SK-N-SH (cell line): ENCODE measurements at regions not wholly inside any gene's neighbourhood (a gene's known extent, or its start where the extent isn't known, plus 50 kb on each side); places are given as distances from the start of the nearest gene placed in this dataset.

Source experiments
- CTCF ChIA-PET: fragments of 300-600, 350-600 bp; formaldehyde crosslinking; extraction: SDS; loops from one replicate; lab custom pipeline; 2021; lab: Yijun Ruan, JAX
- POLR2A ChIA-PET: fragments of 350-600 bp; sonication (Branson Sonifier 250); formaldehyde crosslinking; extraction: SDS; loops from one replicate; lab custom pipeline; 2020; ENCODE audit warnings: antibody characterized with exemption, inconsistent platforms; lab: Yijun Ruan, JAX
- DNase-seq: peaks from one replicate; pipeline ENCODE4 v3.0.0; 2012
- H2AFZ ChIP-seq: fragments of 200-600 bp; sonication (generic); 2 replicates; pipeline ENCODE4 v1.8.1; 2016; ENCODE audit warnings: antibody characterized with exemption, mild to moderate bottlenecking, low read depth
- H3F3A ChIP-seq: fragments of 200-600 bp; sonication (generic); replicated peaks from 2 replicates; pipeline ENCODE3; 2016; ENCODE audit warnings: antibody characterized with exemption, mild to moderate bottlenecking; ENCODE audit not compliant: insufficient read depth
- H3K27ac ChIP-seq, 2 experiments: fragments of 200-500 bp in 1 of 2; fragments of 200-600 bp in 1 of 2; sonication (Bioruptor generic) in 1 of 2; sonication (generic), shearing (Covaris generic) in 1 of 2; 2 replicates each; pipeline versions ENCODE4 v1.5.1 to v1.6.1; 2014 to 2016; ENCODE audit warnings: low read depth in 2 of 2, inconsistent platforms in 1 of 2, low read length in 1 of 2, mild to moderate bottlenecking in 1 of 2, mixed read lengths in 1 of 2
- H3K27me3 ChIP-seq: fragments of 200-600 bp; sonication (generic), shearing (Covaris generic); 2 replicates; pipeline ENCODE4 v1.6.1; 2016; ENCODE audit warnings: mixed run types; ENCODE audit not compliant: insufficient read depth
- H3K36me3 ChIP-seq, 2 experiments: fragments of 200-500 bp in 1 of 2; fragments of 200-600 bp in 1 of 2; sonication (Bioruptor generic) in 1 of 2; sonication (generic) in 1 of 2; replicated peaks in 1 of 2; 2 replicates each; pipeline versions ENCODE3 to v1.5.1; 2014 to 2016; ENCODE audit warnings: low read length in 1 of 2, mild to moderate bottlenecking in 1 of 2; ENCODE audit not compliant: insufficient read depth in 2 of 2, control insufficient read depth in 1 of 2
- H3K4me1 ChIP-seq, 2 experiments: fragments of 200-500 bp in 1 of 2; fragments of 200-600 bp in 1 of 2; sonication (Bioruptor generic) in 1 of 2; sonication (generic), shearing (Covaris generic) in 1 of 2; 2 replicates each; pipeline versions ENCODE4 v1.5.1 to v1.6.1; 2014 to 2016; ENCODE audit warnings: low read depth in 1 of 2, low read length in 1 of 2, mixed run types in 1 of 2; ENCODE audit not compliant: insufficient read depth in 2 of 2, control insufficient read depth in 1 of 2
- H3K4me2 ChIP-seq: fragments of 200-600 bp; sonication (generic), shearing (Covaris generic); 2 replicates; pipeline ENCODE4 v1.6.1; 2017; ENCODE audit warnings: mixed run types
- H3K4me3 ChIP-seq, 2 experiments: fragments of 200-500 bp in 1 of 2; fragments of 200-600 bp in 1 of 2; sonication (Bioruptor generic) in 1 of 2; sonication (generic), shearing (Covaris generic) in 1 of 2; 2 replicates each; pipeline versions ENCODE4 v1.5.1 to v1.8.1; 2014 to 2016; ENCODE audit warnings: low read depth in 2 of 2, inconsistent platforms in 1 of 2, low read length in 1 of 2, mild to moderate bottlenecking in 1 of 2, mixed read lengths in 1 of 2, moderate library complexity in 1 of 2
- H3K79me2 ChIP-seq: fragments of 200-600 bp; sonication (generic); 2 replicates; pipeline ENCODE4 v1.8.1; 2017; ENCODE audit warnings: mild to moderate bottlenecking; ENCODE audit not compliant: insufficient read depth
- H3K9ac ChIP-seq: fragments of 200-600 bp; sonication (generic); 2 replicates; pipeline ENCODE4 v1.6.1; 2017; ENCODE audit warnings: mixed run types
- H3K9me2 ChIP-seq: fragments of 200-600 bp; sonication (generic); 2 replicates; pipeline ENCODE4 v1.6.1; 2017; ENCODE audit warnings: mixed run types
- H3K9me3 ChIP-seq: fragments of 200-600 bp; sonication (generic); 2 replicates; pipeline ENCODE4 v1.6.1; 2017; ENCODE audit warnings: mixed run types, mild to moderate bottlenecking, moderate library complexity
- H4K20me1 ChIP-seq: fragments of 200-600 bp; sonication (generic); 2 replicates; pipeline ENCODE4 v1.6.1; 2017; ENCODE audit warnings: mild to moderate bottlenecking, mixed run types; ENCODE audit not compliant: insufficient read depth
- JUND ChIP-seq: IDR thresholded peaks from 2 replicates; pipeline ENCODE4 v1.4.0; 2012
- RCOR1 ChIP-seq: fragments of 150-350 bp; IDR thresholded peaks from 2 replicates; pipeline ENCODE4 v1.6.1; 2017; ENCODE audit warnings: antibody characterized with exemption, low read length
- SIN3A ChIP-seq: IDR thresholded peaks from 2 replicates; pipeline ENCODE4 v1.6.1; 2012; ENCODE audit warnings: low read depth, mild to moderate bottlenecking, low read length, moderate library complexity, borderline replicate concordance
- TAF1 ChIP-seq: IDR thresholded peaks from 2 replicates; pipeline ENCODE4 v1.6.1; 2012; ENCODE audit warnings: low read depth, mild to moderate bottlenecking, low read length, moderate library complexity, borderline replicate concordance
- TCF12 ChIP-seq: IDR thresholded peaks from 2 replicates; pipeline ENCODE4 v1.4.0; 2012
- TEAD4 ChIP-seq: IDR thresholded peaks from 2 replicates; pipeline ENCODE4 v1.4.0; 2012; ENCODE audit warnings: mild to moderate bottlenecking, borderline replicate concordance; ENCODE audit not compliant: insufficient read depth
- WGBS: methylation state at CpG from one replicate; pipeline ENCODE4 v1.1.6; 2017; ENCODE audit warnings: low lambda C conversion rate; 5-methylcytosine and 5-hydroxymethylcytosine counted together
- TF ChIP-seq, protein P1 (sequence below): IDR thresholded peaks from 2 replicates; pipeline ENCODE4; 2012
- TF ChIP-seq, protein P2 (sequence below): IDR thresholded peaks from 2 replicates; pipeline ENCODE4 v1.4.0; 2012; ENCODE audit warnings: low read depth, borderline replicate concordance
- TF ChIP-seq, protein P3 (sequence below): IDR thresholded peaks from 2 replicates; pipeline ENCODE4 v1.4.0; 2012; ENCODE audit warnings: low read depth
- TF ChIP-seq, protein P4 (sequence below): IDR thresholded peaks from 2 replicates; pipeline ENCODE4 v1.6.1; 2012; ENCODE audit warnings: mild to moderate bottlenecking, low read depth, low read length, moderate library complexity
- TF ChIP-seq, protein P5 (sequence below): fragments of 150-350 bp; IDR thresholded peaks from 2 replicates; pipeline ENCODE4 v1.6.1; 2017; ENCODE audit warnings: antibody characterized with exemption, low read length, low read depth, borderline replicate concordance
- TF ChIP-seq, protein P6 (sequence below): fragments of 200-600 bp; sonication (generic); IDR thresholded peaks from 2 replicates; pipeline ENCODE4 v1.6.1; 2017; ENCODE audit warnings: antibody characterized with exemption, mild to moderate bottlenecking, moderate library complexity

DNA sequence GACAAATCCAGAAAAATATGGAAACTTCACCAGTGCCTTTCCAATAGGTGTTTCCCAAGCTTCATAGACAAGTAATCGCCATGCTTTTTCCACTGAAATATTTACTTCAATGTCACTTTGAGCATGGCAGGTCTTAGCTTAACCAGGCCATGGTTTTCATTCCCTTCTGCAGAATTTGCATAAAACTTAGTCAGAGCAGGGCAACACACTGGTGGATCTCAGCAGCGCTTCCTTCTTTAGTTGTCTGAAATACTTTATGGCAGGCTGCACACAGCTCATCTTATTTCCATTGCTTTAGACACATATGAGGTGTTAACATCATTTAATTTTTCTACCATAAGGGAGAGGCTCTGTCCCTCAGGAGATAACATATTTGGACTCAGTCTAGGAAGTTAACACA, 102.9 kb upstream of the AHR start (continued):
- TF ChIP-seq, protein P1, sequence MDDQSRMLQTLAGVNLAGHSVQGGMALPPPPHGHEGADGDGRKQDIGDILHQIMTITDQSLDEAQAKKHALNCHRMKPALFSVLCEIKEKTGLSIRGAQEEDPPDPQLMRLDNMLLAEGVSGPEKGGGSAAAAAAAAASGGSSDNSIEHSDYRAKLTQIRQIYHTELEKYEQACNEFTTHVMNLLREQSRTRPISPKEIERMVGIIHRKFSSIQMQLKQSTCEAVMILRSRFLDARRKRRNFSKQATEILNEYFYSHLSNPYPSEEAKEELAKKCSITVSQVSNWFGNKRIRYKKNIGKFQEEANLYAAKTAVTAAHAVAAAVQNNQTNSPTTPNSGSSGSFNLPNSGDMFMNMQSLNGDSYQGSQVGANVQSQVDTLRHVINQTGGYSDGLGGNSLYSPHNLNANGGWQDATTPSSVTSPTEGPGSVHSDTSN: no peak
- no peak for TF ChIP-seq TCF12
- TF ChIP-seq, protein P2, sequence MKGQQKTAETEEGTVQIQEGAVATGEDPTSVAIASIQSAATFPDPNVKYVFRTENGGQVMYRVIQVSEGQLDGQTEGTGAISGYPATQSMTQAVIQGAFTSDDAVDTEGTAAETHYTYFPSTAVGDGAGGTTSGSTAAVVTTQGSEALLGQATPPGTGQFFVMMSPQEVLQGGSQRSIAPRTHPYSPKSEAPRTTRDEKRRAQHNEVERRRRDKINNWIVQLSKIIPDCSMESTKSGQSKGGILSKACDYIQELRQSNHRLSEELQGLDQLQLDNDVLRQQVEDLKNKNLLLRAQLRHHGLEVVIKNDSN: no peak
- TF ChIP-seq SIN3A: no peak

DNA sequence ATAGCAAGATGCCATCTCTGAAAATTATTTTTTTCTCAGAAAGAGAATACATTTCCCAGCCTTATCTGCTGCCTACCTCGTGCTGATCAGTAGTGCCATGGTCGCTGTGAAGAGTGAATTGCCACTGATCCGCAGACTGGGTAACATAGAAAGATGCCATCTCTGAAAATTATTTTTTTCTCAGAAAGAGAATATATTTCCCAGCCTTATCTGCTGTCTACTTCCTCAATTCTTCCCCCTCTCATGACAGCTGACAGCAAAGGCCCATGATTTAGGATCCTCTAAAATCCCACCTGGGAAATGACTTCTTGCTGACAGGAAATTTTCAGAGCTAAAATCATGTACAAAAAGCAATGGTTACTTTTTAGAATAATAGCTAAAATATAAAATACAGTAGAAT, 92.5 kb upstream of the AHR start:
- Histone ChIP-seq H3K9ac (no peak overlapping the region), H4K20me1 (no peaks in the 10 kb centered on the region), H2AFZ (no peak overlapping the region), H3K27ac (no peak overlapping the region), H3K4me1 (no peaks in the 10 kb centered on the region), H3K9me2 (no peaks in the 10 kb centered on the region), H3K36me3 (no peaks in the 10 kb centered on the region), H3K4me2 (no peak overlapping the region), H3F3A (no peaks in the 10 kb centered on the region), H3K9me3 (no peaks in the 10 kb centered on the region), H3K79me2 (no peaks in the 10 kb centered on the region), H3K27me3 (peaks cover 5% of the 10 kb centered on the region; the same call in 1 of the 2 replicates), H3K4me3 (no peak overlapping the region)
- ChIA-PET CTCF (no interaction called here), POLR2A (no interaction called here)
- no peak for DNase-seq
- TF ChIP-seq, protein P3, sequence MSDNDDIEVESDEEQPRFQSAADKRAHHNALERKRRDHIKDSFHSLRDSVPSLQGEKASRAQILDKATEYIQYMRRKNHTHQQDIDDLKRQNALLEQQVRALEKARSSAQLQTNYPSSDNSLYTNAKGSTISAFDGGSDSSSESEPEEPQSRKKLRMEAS: no peak
- TF ChIP-seq JUND (no peak), TEAD4 (no peak), TAF1 (no peak), RCOR1 (no peak)
- TF ChIP-seq, protein P4, sequence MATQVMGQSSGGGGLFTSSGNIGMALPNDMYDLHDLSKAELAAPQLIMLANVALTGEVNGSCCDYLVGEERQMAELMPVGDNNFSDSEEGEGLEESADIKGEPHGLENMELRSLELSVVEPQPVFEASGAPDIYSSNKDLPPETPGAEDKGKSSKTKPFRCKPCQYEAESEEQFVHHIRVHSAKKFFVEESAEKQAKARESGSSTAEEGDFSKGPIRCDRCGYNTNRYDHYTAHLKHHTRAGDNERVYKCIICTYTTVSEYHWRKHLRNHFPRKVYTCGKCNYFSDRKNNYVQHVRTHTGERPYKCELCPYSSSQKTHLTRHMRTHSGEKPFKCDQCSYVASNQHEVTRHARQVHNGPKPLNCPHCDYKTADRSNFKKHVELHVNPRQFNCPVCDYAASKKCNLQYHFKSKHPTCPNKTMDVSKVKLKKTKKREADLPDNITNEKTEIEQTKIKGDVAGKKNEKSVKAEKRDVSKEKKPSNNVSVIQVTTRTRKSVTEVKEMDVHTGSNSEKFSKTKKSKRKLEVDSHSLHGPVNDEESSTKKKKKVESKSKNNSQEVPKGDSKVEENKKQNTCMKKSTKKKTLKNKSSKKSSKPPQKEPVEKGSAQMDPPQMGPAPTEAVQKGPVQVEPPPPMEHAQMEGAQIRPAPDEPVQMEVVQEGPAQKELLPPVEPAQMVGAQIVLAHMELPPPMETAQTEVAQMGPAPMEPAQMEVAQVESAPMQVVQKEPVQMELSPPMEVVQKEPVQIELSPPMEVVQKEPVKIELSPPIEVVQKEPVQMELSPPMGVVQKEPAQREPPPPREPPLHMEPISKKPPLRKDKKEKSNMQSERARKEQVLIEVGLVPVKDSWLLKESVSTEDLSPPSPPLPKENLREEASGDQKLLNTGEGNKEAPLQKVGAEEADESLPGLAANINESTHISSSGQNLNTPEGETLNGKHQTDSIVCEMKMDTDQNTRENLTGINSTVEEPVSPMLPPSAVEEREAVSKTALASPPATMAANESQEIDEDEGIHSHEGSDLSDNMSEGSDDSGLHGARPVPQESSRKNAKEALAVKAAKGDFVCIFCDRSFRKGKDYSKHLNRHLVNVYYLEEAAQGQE: no peak
- TF ChIP-seq, protein P5, sequence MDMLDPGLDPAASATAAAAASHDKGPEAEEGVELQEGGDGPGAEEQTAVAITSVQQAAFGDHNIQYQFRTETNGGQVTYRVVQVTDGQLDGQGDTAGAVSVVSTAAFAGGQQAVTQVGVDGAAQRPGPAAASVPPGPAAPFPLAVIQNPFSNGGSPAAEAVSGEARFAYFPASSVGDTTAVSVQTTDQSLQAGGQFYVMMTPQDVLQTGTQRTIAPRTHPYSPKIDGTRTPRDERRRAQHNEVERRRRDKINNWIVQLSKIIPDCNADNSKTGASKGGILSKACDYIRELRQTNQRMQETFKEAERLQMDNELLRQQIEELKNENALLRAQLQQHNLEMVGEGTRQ: no peak
- TF ChIP-seq, protein P6, sequence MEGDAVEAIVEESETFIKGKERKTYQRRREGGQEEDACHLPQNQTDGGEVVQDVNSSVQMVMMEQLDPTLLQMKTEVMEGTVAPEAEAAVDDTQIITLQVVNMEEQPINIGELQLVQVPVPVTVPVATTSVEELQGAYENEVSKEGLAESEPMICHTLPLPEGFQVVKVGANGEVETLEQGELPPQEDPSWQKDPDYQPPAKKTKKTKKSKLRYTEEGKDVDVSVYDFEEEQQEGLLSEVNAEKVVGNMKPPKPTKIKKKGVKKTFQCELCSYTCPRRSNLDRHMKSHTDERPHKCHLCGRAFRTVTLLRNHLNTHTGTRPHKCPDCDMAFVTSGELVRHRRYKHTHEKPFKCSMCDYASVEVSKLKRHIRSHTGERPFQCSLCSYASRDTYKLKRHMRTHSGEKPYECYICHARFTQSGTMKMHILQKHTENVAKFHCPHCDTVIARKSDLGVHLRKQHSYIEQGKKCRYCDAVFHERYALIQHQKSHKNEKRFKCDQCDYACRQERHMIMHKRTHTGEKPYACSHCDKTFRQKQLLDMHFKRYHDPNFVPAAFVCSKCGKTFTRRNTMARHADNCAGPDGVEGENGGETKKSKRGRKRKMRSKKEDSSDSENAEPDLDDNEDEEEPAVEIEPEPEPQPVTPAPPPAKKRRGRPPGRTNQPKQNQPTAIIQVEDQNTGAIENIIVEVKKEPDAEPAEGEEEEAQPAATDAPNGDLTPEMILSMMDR: no peak
- WGBS: 10% methylated on average over 3 of the region's 3 CpGs
